ENCODE measurements at regions not wholly inside any gene's neighbourhood (a gene's known extent, or its start where the extent isn't known, plus 50 kb on each side); places are given as distances from the start of the nearest gene placed in this dataset.
"Not testable (repeated sequence)": the region's sequence is repeated elsewhere in the genome, so short reads cannot be mapped to it uniquely, and the experiment has no call there.

DNA sequence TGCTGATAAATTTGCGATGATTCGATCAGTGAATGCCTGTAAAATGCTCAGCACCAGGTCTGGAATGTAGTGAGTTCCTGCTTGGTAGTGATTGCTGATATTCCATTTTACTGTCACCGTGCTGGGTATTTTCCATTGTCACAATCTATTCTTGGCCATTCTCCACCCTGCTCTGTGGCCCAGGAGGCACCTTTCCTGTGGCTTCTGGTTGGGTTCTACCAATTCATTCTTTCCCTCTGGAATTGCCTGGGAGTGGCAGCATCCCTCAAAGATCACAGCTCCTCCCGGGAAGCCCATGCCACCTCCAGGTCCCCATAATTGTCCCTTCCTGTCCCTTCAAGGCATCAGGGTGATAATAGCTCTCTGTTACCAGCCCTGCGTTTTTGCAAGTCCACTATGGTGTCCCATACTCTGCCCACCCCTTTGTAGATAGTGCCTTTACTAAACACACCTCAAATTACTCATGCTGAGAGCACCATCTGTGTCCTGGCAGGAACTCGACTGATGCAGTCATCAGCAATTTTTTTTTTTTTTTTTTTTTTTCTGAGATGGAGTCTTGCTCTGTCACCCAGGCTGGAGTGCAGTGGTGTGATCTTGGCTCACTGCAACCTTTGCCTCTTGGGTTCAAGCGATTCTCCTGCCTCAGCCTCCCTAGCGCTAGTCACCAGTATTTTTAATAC, 177.8 kb upstream of the PROK2 start:
- no peak for DNase-seq (ENCODE audit: low read depth in 2 of 2)

DNA sequence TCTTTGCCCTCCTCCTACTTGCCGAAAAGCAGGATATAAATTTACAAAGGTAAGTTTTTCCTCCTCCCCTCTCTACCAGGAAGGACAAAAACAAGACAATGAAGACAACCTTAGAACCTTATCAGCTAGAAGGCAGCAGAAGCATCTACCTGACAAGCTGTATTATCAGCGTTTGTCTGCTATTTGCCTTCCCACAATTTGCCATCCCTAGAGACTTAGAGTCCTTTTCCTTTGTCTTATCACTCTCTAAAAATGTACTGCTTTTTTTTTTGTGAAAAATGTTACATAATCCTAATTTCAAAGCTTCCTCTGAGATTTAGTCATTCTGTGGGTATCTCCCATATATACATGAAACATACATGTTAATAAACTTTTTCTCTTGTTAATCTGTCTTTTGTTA, 176.9 kb upstream of the PROK2 start:
- no peak for DNase-seq (ENCODE audit: low read depth in 2 of 2)

DNA sequence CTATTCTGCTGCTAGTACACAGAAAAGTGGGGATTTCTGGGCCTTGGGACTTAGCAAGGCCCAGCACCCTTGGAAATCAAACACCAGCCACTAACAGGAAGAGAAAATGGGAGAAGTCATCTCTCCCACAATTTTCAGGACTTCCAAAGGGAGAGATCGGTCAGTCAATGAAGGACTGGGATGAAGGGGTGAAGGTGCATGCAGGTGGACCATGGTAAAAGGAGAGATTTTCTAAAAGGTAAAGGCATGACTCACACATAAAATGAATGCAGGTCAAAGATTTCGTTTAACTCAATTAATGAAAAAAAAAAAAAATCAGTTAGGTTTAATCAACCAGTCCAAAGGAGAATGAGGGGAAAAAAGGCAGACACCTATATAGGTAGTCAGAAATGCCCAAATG, 176.4 kb upstream of the PROK2 start:
- DNase-seq (ENCODE audit: low read depth in 2 of 2): no peak

DNA sequence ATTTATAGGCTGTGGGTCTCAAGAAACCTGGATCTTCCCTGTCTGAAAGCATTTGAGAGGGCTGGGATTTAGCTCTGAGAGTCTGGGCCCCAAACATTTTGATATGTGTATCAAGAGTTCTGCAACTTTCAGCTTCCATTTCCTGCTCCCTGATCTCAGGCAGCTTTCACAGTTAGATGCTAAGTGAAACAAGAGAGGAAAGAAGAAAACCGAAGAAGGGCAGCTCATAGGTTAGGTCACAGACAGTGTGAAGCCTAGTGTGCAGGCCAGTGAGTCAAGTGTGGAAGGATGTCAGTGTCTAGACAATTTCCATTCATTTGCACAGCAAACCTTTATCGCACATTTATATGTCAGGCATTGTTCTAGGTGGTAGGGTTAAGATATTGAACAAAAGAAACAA, 173.6 kb upstream of the PROK2 start:
- DNase-seq (ENCODE audit: low read depth in 2 of 2): no peak

DNA sequence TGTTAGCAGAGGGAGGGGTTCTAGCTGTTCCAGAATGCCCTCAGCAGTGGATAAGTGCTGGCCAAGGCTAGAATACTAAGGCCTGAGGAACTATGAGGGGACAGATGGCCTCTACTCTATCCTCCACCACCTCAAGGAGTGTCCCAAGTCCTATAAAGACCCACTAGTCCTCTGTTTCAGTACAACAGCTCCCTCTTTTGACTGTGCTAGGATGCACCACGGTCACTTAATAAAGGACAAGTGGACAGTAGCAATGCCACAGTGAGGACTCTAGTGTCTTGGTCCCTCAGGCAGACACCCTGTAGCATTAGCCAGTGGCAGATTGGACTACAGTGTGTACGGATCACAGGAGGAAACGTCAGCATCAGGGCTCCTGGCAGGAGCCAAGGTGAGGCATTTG, 171.8 kb upstream of the PROK2 start:
- no peak for DNase-seq (ENCODE audit: low read depth in 2 of 2)

DNA sequence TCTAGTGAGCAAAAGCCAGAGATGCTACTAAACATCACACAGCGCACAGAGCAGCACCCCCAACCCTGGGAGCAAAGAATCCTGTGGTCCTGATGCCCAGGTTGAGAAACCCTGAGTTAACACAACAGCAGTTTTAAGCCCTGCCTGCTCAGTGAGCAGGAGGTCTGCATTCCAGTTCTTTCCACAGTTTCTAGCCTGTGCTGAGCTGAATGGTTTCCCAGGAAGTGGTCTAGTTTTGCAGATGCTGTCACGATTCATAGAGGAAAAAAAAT, 171.1 kb upstream of the PROK2 start:
- DNase-seq (ENCODE audit: low read depth in 2 of 2): no peak

DNA sequence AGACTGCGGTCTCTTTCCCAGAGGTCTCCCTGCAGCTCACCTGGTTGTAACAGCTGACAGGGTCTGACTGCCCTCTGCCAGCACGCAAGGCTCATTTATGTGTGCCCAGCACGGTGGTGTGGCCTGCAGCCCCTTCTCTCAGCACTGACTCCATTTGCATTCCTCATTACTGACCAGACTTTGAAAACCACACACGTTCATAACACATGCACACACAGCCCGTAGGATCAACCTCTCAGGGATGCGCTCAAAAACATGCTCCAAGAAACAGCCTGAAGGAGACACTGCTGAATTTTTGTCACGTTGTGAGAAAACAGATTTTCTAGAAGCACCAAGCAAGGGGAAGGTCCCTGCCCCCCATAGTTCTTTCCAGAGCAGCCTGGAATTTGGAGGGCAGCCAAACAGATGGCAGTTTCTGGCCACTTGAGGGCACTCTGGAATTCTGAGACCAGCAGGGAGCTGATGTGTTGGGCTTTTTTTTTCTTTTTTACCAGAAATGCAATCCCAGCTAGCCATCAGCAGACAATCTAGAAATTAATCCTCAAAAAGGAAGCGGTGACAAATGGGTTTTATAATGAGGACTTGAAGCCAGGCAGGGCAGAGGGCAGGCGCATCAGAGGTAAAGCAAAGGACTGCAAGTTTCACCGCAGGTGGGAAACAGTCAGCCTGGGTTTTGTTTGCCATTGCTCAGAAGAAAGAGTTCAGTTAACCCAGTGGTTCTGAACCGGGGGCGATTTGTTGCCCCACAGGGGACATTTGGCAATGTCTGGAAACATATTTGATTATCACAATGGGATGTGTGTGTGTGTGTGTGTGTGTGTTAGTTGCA, 170.5 kb upstream of the PROK2 start:
- no peak for DNase-seq (ENCODE audit: low read depth in 2 of 2)

DNA sequence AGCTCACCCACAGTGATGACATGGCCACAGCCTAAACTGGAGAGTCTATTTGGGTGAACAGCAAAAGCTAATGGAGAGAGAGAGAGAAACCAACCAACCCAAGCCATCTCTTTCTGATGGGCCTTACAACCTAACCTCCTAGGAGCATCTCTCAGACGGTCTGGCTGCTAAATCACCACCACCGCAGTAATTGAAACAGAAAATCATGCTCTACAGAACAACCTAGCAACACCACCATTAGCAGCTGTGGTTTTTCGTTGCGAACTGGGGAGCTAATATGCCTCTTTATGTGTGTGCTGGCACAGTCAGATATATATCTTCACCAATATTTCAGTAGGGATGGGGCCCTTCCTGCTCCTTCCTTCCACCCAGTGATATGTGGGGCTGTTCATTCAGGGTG, 166.9 kb upstream of the PROK2 start:
- no peak for DNase-seq (ENCODE audit: low read depth in 2 of 2)

DNA sequence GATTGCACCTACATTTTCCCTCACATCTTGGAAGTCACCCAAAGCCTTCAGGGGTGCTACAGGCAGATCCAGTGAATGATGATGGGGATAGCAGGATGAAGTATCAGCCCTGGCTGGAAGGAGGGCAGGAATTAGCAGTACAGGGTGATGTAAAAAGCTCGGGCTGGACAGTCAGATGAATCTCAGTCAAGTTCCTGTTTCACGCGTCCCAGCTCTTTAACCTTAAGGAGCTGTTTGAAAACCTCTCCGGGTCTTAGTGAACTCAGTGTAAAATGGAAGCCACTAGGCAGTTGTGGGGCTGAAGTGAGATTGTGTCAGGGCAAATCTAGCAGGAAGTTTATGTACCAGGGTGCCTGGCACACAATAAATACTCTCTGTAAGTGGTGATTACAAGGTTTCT, 166.4 kb upstream of the PROK2 start:
- no peak for DNase-seq (ENCODE audit: low read depth in 2 of 2)

DNA sequence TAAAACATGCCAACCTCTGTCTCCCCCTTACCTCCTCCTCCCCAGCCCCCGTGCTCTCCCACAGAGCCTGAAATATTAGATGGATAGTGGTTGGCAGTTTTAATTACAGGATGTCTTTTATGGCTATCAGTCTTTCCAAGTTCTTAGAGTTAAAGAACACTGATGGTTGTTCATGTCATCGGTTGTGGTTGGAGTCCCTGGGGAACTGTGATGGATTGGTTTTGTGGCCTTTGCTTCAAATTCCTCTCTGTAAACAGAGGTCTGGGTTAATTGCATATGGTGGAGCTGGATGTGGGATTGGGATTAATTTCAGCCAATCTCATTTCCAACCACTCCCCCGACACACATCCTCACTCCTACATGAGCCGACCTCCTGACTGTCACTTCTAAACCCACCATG, 164.5 kb upstream of the PROK2 start:
- DNase-seq (ENCODE audit: low read depth in 2 of 2): no peak

DNA sequence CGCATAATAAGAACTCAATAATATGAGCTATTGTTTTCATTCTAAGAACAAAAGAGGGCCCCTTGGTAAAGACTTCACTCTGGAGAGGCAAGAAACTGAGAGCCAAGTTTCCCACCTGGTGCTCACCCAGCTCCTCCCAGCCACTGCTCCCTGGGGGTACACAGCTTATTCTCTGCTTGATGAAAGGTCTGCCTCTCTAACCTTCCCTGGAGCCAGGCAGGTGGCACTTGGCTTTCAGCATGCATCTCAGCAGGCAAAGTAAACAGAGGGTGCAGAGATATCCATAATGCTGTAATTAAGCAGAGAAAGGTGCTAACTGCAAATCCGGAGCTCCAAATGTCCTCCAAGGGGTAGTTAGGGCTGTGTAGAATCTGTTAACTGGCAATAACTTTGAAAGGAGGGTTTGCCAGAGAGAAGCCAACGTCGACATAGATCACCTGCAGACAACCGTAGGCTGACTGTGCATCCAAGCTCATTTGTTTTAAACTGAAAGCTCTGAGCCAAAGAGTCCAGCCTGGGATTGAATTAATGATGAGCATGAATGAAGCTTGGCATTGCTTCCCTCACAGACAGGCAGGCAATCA, 159.6 kb upstream of the PROK2 start:
- no peak for DNase-seq (ENCODE audit: low read depth in 2 of 2)

DNA sequence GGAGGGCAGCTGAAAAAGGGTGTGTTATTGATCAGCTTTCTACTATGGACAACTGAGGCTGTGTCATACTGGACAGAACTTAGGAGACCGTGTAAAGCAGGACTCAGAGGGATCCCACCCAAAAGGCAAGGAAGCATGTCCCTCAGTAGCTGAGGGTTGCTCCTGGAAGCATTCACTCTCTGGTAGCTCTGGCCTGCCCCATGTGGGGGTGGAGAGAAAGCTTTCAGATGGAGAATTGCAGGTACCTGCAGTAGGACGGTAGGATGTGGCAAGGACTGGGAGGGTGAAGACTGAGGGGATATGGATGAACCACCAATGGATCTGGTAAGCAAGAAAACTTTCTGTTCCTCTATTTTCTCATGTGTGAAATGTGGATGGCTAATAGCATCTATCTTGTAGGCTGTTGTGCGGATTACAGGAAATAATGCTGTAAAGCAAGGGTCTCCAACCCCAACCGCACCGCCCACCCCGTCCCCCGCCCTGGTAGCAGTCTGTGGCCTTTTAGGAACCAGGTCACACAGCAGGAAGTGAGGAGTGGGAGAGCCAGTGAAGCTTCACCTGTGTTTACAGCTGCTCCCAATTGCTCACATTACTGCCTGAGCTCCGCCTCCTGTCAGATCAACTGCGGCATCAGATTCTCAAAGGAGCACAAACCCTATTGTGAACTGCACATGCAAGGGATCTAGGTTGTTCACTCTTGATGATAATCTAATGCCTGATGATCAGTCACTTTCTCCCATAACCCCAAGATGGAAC, 157.7 kb upstream of the PROK2 start:
- DNase-seq (ENCODE audit: low read depth in 2 of 2): no peak

DNA sequence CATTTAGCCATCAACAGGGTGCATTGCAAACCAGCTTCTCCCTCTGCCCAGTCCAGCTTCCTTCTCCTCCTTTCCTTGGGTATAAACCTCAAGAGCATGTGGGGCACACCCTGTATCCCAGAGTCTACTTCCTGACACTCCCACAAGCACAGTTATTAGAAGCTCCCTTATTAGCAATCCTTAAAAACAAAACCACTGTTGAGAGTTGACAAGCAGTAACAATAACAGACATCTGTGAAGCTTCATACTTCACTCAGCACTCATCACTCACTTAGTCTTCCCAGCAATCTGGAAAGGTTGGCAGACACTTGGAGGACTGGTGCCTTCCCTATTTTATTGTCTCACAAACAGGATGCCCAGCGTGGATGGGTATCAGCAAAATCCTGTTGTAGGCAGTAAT, 155.5 kb upstream of the PROK2 start:
- no peak for DNase-seq (ENCODE audit: low read depth in 2 of 2)

DNA sequence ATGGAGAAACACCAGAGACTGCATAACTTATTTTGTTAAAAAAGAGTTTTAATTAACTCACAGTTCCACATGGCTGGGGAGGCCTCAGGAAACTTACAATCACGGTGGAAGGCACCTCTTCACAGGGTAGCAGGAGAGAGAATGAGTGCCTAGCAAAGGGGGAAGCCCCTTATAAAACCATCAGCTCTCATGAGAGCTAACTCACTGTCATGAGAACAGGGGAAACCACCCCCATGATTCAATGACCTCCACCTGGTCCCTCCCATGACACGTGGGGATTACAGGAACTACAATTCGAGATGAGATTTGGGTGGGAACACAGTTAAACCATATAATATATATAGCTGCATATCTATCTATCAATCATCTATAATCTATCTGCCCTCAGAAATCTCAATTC, 153.1 kb upstream of the PROK2 start:
- not testable (repeated sequence) for DNase-seq (ENCODE audit: low read depth in 2 of 2)

DNA sequence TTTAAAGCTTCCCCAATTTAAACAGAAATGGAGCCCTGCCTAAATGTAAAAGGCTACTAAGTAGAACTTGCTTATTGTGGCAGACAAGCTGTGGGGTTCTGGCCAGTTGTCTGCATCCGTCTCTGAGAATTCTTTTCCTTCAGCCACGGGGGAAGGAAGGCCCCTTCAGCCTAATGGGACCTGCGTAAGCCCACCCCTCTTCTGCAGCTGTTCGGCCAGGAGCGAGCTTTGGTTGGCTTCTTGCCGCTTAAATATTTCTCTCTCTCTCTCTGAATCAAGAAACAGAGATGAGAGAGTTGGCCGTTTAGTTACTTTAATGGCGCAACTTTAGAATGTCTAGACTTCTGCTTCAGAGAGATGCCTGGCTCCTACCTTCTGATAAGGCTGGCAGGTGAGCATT, 151.7 kb upstream of the PROK2 start:
- no peak for DNase-seq (ENCODE audit: low read depth in 2 of 2)

DNA sequence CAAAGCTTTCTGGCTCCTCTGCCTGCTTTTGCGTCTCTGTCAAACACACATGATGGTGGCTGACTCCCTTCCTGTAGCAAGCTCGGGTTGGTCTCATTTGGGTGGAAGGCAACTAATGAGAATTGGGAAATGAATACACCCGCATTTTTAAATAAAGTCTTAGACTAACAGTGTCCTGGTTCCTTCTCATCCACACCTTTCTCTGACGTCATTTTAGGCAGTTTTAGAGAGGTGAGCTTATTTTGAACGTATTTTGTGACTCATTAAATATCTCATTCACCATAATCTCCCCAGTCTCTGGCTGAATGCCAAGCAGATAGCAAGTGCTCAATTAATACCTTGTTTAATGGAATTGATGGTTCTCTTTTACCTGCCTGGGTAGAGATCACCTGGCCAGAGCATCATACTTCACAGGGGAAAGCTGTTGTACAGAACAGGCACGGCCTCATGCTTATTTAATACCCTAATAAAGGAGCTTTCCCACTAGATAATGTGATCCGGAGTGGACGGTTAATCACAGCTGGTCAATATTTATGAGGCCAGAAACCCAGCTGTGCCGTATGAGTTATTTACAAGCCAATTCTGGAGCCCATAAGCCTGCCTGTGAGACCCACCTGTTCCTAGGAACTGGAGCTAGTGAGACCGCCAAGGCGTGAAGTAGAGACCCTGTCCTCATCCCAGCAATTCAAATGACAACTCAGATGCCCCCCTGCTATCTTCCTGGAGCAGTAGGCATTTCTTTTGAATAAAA, 149.7 kb upstream of the PROK2 start:
- no peak for DNase-seq (ENCODE audit: low read depth in 2 of 2)

DNA sequence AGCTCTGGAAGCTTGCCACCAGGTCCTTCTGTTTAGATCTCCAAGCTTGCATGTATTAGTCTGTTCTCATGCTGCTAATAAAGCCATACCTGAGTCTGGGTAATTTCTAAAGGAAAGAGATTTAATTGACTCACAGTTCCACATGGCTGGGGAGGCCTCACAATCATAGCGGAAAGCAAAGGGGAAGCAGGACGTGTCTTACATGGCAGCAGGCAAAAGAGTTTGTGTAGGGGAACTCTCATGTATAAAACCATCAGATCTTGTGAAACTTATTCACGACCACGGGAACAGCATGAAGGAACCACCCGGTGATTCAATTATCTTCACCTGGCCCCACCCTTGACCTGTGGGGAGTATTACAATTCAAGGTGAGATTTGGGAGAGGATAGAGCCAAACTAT, 147.0 kb upstream of the PROK2 start:
- DNase-seq (ENCODE audit: low read depth in 2 of 2): no peak

DNA sequence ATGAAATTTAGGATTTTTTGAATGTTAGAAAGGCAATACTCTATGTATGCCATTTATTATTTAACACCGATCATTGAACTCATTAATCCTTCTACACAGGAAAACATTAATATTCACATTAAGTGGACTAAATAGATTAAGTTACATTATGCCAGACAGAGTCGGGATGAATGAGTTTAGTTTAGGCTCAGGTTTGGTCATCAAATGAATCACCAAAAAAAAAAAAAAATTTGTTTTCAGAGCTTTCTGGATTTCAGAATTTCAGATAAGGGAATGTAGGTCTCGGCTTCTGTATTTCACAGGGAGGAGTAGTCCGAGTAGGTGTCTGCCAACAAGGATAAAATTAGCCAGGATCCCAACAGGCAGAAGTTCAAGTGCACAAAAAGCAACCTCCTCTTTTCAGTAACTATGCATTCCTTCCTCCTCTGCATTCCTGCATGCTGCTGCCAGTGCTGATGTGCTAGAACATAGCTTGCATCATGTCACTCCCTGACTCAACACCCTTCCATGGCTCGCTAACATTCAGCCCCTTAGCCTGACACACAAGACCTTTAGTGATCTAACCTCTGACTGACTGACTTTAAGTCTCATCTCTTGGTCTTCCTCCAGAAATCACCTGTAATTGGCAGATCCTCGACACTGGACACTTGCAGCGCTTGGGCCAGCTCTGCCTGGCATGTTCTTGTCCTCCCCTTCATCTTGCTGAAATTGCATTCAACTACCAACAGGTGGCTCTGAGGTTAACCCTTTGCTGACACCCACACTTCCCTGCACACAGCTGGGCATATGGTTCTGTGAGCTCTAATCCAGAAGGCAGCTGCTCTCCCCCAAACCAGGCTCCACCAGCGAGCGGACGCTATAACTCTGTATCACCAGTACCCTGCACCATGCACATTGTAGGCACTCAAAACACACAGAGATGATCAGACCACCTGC, 145.4 kb upstream of the PROK2 start:
- DNase-seq (ENCODE audit: low read depth in 2 of 2): no peak

DNA sequence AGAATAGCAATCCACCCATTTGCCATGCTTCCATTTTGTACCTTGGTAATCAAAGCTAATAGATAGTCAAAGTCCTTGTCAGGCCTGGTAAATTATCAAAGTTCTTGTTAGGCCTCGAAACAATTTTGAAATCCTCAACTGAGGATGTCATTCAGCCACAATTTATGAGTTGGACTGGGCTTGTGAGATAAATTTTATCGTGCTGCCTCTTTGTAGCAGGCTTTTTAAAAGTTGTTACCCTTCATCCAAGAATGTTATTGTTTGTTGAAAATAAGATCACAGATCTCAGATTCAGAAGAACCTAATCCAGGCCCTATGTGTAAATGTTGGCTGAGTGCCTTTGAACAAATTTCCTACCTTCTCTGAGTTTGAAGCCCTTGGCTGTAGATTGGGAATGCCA, 143.3 kb upstream of the PROK2 start:
- no peak for DNase-seq (ENCODE audit: low read depth in 2 of 2)

DNA sequence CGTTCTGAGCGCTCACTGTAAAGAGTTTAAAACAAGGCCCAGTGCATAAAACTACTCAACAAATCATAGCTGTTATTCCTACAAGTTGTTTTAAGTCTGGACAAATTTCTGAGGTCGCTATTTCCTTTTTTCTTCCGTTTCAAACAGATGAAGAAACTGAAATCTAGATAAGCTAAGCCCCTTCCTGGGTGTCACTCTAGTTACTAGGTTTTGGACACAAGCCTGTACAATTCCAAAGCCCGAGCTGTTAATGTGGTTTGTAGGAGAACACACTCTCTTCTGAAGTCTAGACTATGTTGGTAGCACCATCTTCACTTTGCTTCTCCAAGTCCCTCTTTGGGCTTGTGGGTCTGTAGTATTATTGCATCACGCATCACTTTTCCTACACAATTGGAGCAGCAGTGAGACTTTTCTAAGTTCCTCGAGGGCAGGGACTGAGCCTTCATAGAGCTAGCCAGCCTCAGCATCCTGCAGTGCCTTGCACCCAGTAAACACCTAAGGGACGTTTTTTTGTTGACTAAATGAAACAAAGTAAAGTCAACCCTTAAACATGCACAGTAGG, 142.6 kb upstream of the PROK2 start:
- DNase-seq (ENCODE audit: low read depth in 2 of 2): no peak

DNA sequence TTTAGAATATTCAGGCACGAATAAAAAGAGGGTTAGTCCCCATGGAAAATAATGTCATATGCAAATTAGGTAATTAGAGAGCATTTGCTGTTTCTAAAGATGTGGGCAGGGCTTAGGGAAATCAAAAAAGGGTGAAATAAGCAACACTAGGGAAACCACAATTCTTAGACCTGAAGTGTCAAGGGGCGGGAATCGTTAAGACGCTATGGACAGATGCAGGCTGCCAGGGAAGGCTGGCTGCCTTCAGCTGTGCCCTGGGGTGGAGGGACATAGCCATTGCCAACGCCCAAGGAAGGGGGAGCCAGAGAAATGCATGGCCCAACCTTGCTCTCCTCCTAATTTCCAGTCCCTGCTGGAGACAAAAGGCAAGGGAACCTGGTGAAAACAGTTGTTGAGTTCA, 141.7 kb upstream of the PROK2 start:
- no peak for DNase-seq (ENCODE audit: low read depth in 2 of 2)

Measured in stimulated activated CD8-positive, alpha-beta memory T cell treated with anti-CD3 and anti-CD28 coated beads, Interleukin-2, amount 100 ng/mL, for 1 hour (primary cell).